Parathyroid adenoma (tissue), 2 donors: ENCODE measurements at regions not wholly inside any gene's neighbourhood (a gene's known extent, or its start where the extent isn't known, plus 50 kb on each side); places are given as distances from the start of the nearest gene placed in this dataset.
"Not testable (repeated sequence)": the region's sequence is repeated elsewhere in the genome, so short reads cannot be mapped to it uniquely, and the experiment has no call there.

Source experiments
- H2AFZ ChIP-seq: fragments of 300-600 bp; sonication (generic); one replicate; pipeline ENCODE4 v1.7.0; 2017; ENCODE audit warnings: antibody characterized with exemption, mild to moderate bottlenecking
- H3K27ac ChIP-seq: fragments of 300-600 bp; sonication (generic); one replicate; pipeline ENCODE4 v1.7.0; 2017
- H3K27me3 ChIP-seq: fragments of 300-600 bp; sonication (generic); one replicate; pipeline ENCODE4 v1.7.0; 2017; ENCODE audit warnings: low read length; ENCODE audit not compliant: control insufficient read depth, insufficient read depth
- H3K36me3 ChIP-seq: fragments of 300-600 bp; sonication (generic); one replicate; pipeline ENCODE4 v1.7.0; 2017; ENCODE audit warnings: low read length; ENCODE audit not compliant: control insufficient read depth, insufficient read depth
- H3K4me1 ChIP-seq: fragments of 300-600 bp; sonication (generic); one replicate; pipeline ENCODE4 v1.7.0; 2017; ENCODE audit warnings: control low read depth
- H3K4me2 ChIP-seq: fragments of 300-600 bp; sonication (generic); one replicate; pipeline ENCODE4 v1.7.0; 2017; ENCODE audit warnings: low read length
- H3K4me3 ChIP-seq: fragments of 300-600 bp; sonication (generic); one replicate; pipeline ENCODE4 v1.7.0; 2017; ENCODE audit warnings: low read depth, low read length
- H3K79me2 ChIP-seq: fragments of 300-600 bp; sonication (generic); one replicate; pipeline ENCODE4 v1.7.0; 2017; ENCODE audit warnings: control low read depth
- H3K9ac ChIP-seq: fragments of 300-600 bp; sonication (generic); one replicate; pipeline ENCODE4 v1.7.0; 2017; ENCODE audit warnings: mild to moderate bottlenecking
- H3K9me3 ChIP-seq: fragments of 300-600 bp; sonication (generic); one replicate; pipeline ENCODE4 v1.7.0; 2017; ENCODE audit warnings: low read length; ENCODE audit not compliant: control insufficient read depth
- CTCF ChIP-seq: fragments of 300-600 bp; sonication (generic); IDR thresholded peaks from one replicate; pipeline ENCODE4 v1.7.0; 2017; ENCODE audit warnings: antibody characterized with exemption, mild to moderate bottlenecking
- donor health status: primary hyperparathyroidism.

- Histone ChIP-seq H3K27ac (no peak overlapping the region), H3K79me2 (no peaks in the 10 kb centered on the region), H3K9ac (no peak overlapping the region), H2AFZ (no peak overlapping the region), H3K4me3 (no peak overlapping the region), H3K4me2 (peak overlapping the region; percentile 45), H3K4me1 (no peaks in the 10 kb centered on the region), H3K9me3 (no peaks in the 10 kb centered on the region), H3K27me3 (no peaks in the 10 kb centered on the region), H3K36me3 (no peaks in the 10 kb centered on the region)
- peak; percentile 37 for TF ChIP-seq CTCF
These were observed 97.8 kb upstream of the ANK2 start for GRCh38 chr4:112951362-112952312.

GRCh38 chr4:112952313-112952700 lies 97.1 kb upstream of the ANK2 start:
- no peak overlapping the region for H3K27ac ChIP-seq
- H3K27me3 ChIP-seq: no peaks in the 10 kb centered on the region
- H3K9me3 ChIP-seq: no peaks in the 10 kb centered on the region
- no peak overlapping the region for H3K4me2 ChIP-seq
- H3K79me2 ChIP-seq: no peaks in the 10 kb centered on the region
- no peaks in the 10 kb centered on the region for H3K36me3 ChIP-seq
- H3K4me1 ChIP-seq: no peaks in the 10 kb centered on the region
- H3K4me3 ChIP-seq: no peak overlapping the region
- no peak for TF ChIP-seq CTCF
- no peak overlapping the region for H3K9ac ChIP-seq
- no peak overlapping the region for H2AFZ ChIP-seq

DNA sequence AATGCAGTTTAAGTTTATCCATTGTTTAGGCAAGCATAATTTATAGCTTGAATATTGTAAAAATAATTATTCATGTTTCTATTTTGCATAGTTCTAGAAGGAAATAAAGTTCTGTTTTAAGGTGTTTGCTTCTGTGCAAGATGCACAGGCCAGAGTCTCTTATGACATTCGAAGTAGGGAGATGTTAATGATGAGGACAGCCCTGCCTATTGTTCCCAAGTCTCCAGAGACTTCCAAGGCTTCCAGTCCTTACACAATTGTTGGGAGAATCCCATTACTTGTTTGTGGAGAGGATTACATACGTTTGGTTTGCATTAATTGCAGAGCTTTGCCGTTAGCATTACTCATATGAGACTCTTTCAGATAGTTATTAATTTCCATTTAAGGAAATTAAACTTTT lies 96.2 kb upstream of the ANK2 start:
- Histone ChIP-seq H3K36me3 (no peaks in the 10 kb centered on the region), H3K27me3 (no peaks in the 10 kb centered on the region), H3K4me2 (no peak overlapping the region), H3K9ac (no peak overlapping the region), H3K79me2 (no peaks in the 10 kb centered on the region), H3K4me1 (no peaks in the 10 kb centered on the region), H2AFZ (no peak overlapping the region), H3K27ac (no peak overlapping the region), H3K9me3 (no peaks in the 10 kb centered on the region), H3K4me3 (no peak overlapping the region)
- TF ChIP-seq CTCF: no peak

- Histone ChIP-seq H3K36me3 (no peaks in the 10 kb centered on the region), H3K9me3 (no peaks in the 10 kb centered on the region), H3K9ac (no peak overlapping the region), H3K4me3 (no peak overlapping the region), H3K4me2 (no peak overlapping the region), H3K4me1 (no peaks in the 10 kb centered on the region), H2AFZ (no peak overlapping the region), H3K27me3 (no peaks in the 10 kb centered on the region), H3K79me2 (no peaks in the 10 kb centered on the region), H3K27ac (no peak overlapping the region)
- no peak for TF ChIP-seq CTCF
These were observed 95.2 kb upstream of the ANK2 start for GRCh38 chr4:112954286-112954685.

DNA sequence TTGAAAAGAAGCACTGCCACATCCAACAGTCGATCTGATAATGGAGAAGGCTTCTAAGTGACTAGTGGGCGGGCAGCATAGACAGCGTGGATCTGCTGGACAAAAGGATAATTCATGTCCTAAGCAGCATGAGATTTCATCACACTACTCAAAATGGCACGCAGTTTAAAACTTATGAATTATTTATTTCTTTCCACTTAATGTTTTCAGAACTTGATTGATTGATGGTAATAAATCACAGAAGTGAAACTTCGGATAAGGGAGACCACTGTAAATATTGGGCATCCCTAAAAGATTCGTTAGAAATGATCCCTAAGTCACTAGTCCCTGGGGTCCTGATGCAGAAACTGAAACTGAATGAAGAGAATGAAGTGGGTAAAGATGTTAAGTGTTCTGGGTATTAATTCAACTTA lies 93.0 kb upstream of the ANK2 start:
- Histone ChIP-seq H2AFZ (no peak overlapping the region), H3K27me3 (no peaks in the 10 kb centered on the region), H3K4me2 (no peak overlapping the region), H3K27ac (no peak overlapping the region), H3K9me3 (no peaks in the 10 kb centered on the region), H3K4me1 (no peaks in the 10 kb centered on the region), H3K9ac (no peak overlapping the region), H3K36me3 (no peaks in the 10 kb centered on the region), H3K79me2 (no peaks in the 10 kb centered on the region), H3K4me3 (no peak overlapping the region)
- TF ChIP-seq CTCF: no peak

- not testable (repeated sequence) for H3K9ac ChIP-seq, H3K79me2 ChIP-seq, H3K4me3 ChIP-seq, H3K9me3 ChIP-seq, H3K27ac ChIP-seq, H3K4me2 ChIP-seq, H3K27me3 ChIP-seq, H3K4me1 ChIP-seq, H3K36me3 ChIP-seq, H2AFZ ChIP-seq
These were observed 91.7 kb upstream of the ANK2 start for GRCh38 chr4:112957764-112958163.
